HG03060 (cell line): ENCODE measurements at regions not wholly inside any gene's neighbourhood (a gene's known extent, or its start where the extent isn't known, plus 50 kb on each side); places are given as distances from the start of the nearest gene placed in this dataset.

ENCODE experiments used
- ATAC-seq: cut with Tn5 transposase; IDR thresholded peaks from one replicate; pipeline ENCODE4 v1.9.1; 2021; ENCODE audit warnings: low read depth, moderate number of reproducible peaks; ENCODE audit not compliant: unreplicated experiment

DNA sequence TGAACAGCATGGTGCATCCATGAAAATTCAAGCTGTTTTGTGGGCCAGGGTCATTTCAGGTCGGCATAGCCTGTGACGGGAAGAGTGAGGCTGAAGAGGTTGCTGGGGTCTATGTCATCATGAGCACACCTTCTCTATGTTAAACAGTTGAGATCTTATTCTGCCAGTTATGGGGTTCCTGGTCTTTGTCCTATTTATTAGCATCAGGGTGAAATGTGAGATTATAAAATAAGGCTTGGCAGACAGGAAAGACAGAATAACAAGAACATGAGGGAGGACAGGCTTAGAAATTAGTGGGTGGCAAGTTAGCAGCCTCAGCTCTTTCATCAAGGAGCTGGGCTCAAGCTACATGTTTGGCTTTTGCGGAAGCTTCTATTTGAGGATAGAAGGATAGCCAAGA lies 51.7 kb upstream of the CLNK start:
- ATAC-seq: no peak

DNA sequence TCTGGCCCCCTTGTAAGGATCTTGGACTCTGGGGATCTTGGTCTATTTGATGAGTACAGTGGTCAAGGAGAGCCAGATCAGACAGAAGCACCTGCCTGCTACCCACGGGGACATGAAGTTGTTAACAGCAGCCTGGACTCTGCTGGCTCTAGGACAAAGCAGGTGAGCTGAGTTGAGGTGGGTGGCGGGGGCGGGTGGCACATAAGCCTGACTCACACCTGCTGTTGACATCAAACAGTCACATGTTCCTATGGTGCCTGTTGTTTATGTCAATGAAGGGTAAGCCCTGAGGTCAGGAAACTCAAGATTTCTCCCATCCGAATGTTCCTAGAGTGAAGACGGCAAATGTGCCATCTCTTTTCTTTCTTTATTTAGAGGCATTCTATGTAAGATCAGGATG lies 50.1 kb upstream of the CLNK start:
- no peak for ATAC-seq
